Mesenchymal stem cell (in vitro differentiated cells and primary cell): ENCODE measurements at regions not wholly inside any gene's neighbourhood (a gene's known extent, or its start where the extent isn't known, plus 50 kb on each side); places are given as distances from the start of the nearest gene placed in this dataset.

Experiments used
- DNase-seq: peaks from one replicate; pipeline ENCODE4 v3.0.0-alpha.2; 2013
- H2AFZ ChIP-seq: one replicate; pipeline ENCODE4 v1.6.1; 2013; ENCODE audit warnings: low read depth, mild to moderate bottlenecking, control low read depth, inconsistent platforms, low read length, moderate library complexity
- H2AK5ac ChIP-seq: 2 replicates; pipeline ENCODE4 v1.6.1; 2013; ENCODE audit warnings: low read length, moderate library complexity, mild to moderate bottlenecking, inconsistent platforms; ENCODE audit not compliant: severe bottlenecking
- H2BK120ac ChIP-seq: one replicate; pipeline ENCODE4 v1.6.1; 2013; ENCODE audit warnings: low read depth, mild to moderate bottlenecking, inconsistent platforms, low read length, moderate library complexity
- H2BK12ac ChIP-seq, 2 experiments: one replicate each; pipeline ENCODE4 v1.6.1; 2013; ENCODE audit warnings: inconsistent platforms in 2 of 2, low read length in 2 of 2, mild to moderate bottlenecking in 2 of 2, moderate library complexity in 2 of 2, control low read depth in 1 of 2
- H2BK15ac ChIP-seq: one replicate; pipeline ENCODE4 v1.6.1; 2013; ENCODE audit warnings: mild to moderate bottlenecking, low read depth, inconsistent platforms; ENCODE audit not compliant: poor library complexity, severe bottlenecking
- H2BK5ac ChIP-seq: 2 replicates; pipeline ENCODE4 v1.6.1; 2013; ENCODE audit warnings: low read depth, mild to moderate bottlenecking, low read length, control low read depth, inconsistent platforms; ENCODE audit not compliant: poor library complexity, severe bottlenecking
- H3K14ac ChIP-seq, 2 experiments: one replicate each; pipeline ENCODE4 v1.6.1; 2013; ENCODE audit warnings: inconsistent platforms in 2 of 2, low read length in 2 of 2, control low read depth in 1 of 2, mild to moderate bottlenecking in 1 of 2, moderate library complexity in 1 of 2
- H3K18ac ChIP-seq, 2 experiments: one replicate each; pipeline ENCODE4 v1.6.1; 2013; ENCODE audit warnings: inconsistent platforms in 2 of 2, low read length in 2 of 2, control low read depth in 1 of 2, low read depth in 1 of 2, mild to moderate bottlenecking in 1 of 2
- H3K23ac ChIP-seq, 2 experiments: one replicate each; pipeline ENCODE4 v1.6.1; 2013; ENCODE audit warnings: inconsistent platforms in 2 of 2, low read length in 2 of 2, mild to moderate bottlenecking in 2 of 2, moderate library complexity in 2 of 2, control low read depth in 1 of 2
- H3K27ac ChIP-seq: 2 replicates; pipeline ENCODE4 v1.5.1; 2013; ENCODE audit warnings: mild to moderate bottlenecking, moderate library complexity, low read length, control low read depth, inconsistent platforms; ENCODE audit not compliant: poor library complexity, severe bottlenecking
- H3K27me3 ChIP-seq, 2 experiments: 2 replicates each; pipeline versions ENCODE4 v1.6.1 to v1.7.0; 2013; ENCODE audit warnings: low read length in 2 of 2, mild to moderate bottlenecking in 2 of 2, moderate library complexity in 2 of 2, control low read depth in 1 of 2, inconsistent platforms in 1 of 2; ENCODE audit not compliant: control insufficient read depth in 1 of 2, insufficient read depth in 1 of 2
- H3K36me3 ChIP-seq, 2 experiments: 2 replicates each; pipeline versions ENCODE4 v1.6.1 to v1.7.0; 2013; ENCODE audit warnings: low read length in 2 of 2, control low read depth in 1 of 2, inconsistent platforms in 1 of 2, low read depth in 1 of 2, mild to moderate bottlenecking in 1 of 2; ENCODE audit not compliant: insufficient read depth in 2 of 2, control insufficient read depth in 1 of 2
- H3K4ac ChIP-seq, 2 experiments: one replicate each; pipeline ENCODE4 v1.6.1; 2013; ENCODE audit warnings: inconsistent platforms in 2 of 2, low read length in 2 of 2, mild to moderate bottlenecking in 2 of 2, moderate library complexity in 2 of 2, control low read depth in 1 of 2, low read depth in 1 of 2
- H3K4me1 ChIP-seq: 2 replicates; pipeline ENCODE4 v1.6.1; 2013; ENCODE audit warnings: low read depth, low read length, control low read depth; ENCODE audit not compliant: control insufficient read depth, insufficient read depth
- H3K4me2 ChIP-seq: 2 replicates; pipeline ENCODE4 v1.6.1; 2013; ENCODE audit warnings: low read length, mild to moderate bottlenecking, inconsistent platforms; ENCODE audit not compliant: poor library complexity, severe bottlenecking
- H3K4me3 ChIP-seq, 2 experiments: 2 replicates each; pipeline versions ENCODE4 v1.5.1 to v1.7.0; 2013; ENCODE audit warnings: low read length in 2 of 2, mild to moderate bottlenecking in 2 of 2, control low read depth in 1 of 2, low read depth in 1 of 2; ENCODE audit not compliant: insufficient read depth in 1 of 2
- H3K79me1 ChIP-seq: replicated peaks from 2 replicates; pipeline ENCODE4 v1.6.1; 2013; ENCODE audit warnings: mild to moderate bottlenecking, control low read depth, low read length, inconsistent platforms; ENCODE audit not compliant: poor library complexity, severe bottlenecking
- H3K9ac ChIP-seq: 2 replicates; pipeline ENCODE4 v1.7.0; 2013; ENCODE audit warnings: mild to moderate bottlenecking, low read length, moderate library complexity
- H3K9me3 ChIP-seq: 2 replicates; pipeline ENCODE4 v1.7.0; 2013; ENCODE audit warnings: mild to moderate bottlenecking, low read length; ENCODE audit not compliant: control insufficient read depth
- H4K8ac ChIP-seq: one replicate; pipeline ENCODE4 v1.6.1; 2013; ENCODE audit warnings: inconsistent platforms, mild to moderate bottlenecking, low read length, moderate library complexity
- H4K91ac ChIP-seq: one replicate; pipeline ENCODE4 v1.6.1; 2013; ENCODE audit warnings: mild to moderate bottlenecking, low read length, inconsistent platforms
- WGBS: methylation state at CpG from one replicate; pipeline ENCODE4 v1.1.7; 2013; ENCODE audit warnings: mixed read lengths; 5-methylcytosine and 5-hydroxymethylcytosine counted together

- Histone ChIP-seq H3K4me3 (no peak overlapping the region), H3K23ac (no peak overlapping the region), H3K4me1 (no peaks in the 10 kb centered on the region), H4K91ac (no peak overlapping the region), H2BK5ac (no peak overlapping the region), H2BK12ac (no peak overlapping the region), H2BK15ac (no peak overlapping the region), H3K27ac (no peak overlapping the region), H3K4me2 (no peak overlapping the region), H3K9me3 (no peaks in the 10 kb centered on the region), H3K36me3 (no peaks in the 10 kb centered on the region), H4K8ac (no peak overlapping the region), H3K9ac (no peak overlapping the region), H2AK5ac (no peak overlapping the region), H3K18ac (no peak overlapping the region), H3K27me3 (no peaks in the 10 kb centered on the region), H2BK120ac (no peak overlapping the region), H3K4ac (no peak overlapping the region), H3K14ac (no peak overlapping the region), H3K79me1 (no peaks in the 10 kb centered on the region), H2AFZ (no peak overlapping the region)
- WGBS, result no CpG with 5 or more reads among the region's 3 CpGs
- DNase-seq, result no peak
These were observed 317.7 kb upstream of the ONECUT1 start for GRCh38 chr15:53107855-53108254.

DNA sequence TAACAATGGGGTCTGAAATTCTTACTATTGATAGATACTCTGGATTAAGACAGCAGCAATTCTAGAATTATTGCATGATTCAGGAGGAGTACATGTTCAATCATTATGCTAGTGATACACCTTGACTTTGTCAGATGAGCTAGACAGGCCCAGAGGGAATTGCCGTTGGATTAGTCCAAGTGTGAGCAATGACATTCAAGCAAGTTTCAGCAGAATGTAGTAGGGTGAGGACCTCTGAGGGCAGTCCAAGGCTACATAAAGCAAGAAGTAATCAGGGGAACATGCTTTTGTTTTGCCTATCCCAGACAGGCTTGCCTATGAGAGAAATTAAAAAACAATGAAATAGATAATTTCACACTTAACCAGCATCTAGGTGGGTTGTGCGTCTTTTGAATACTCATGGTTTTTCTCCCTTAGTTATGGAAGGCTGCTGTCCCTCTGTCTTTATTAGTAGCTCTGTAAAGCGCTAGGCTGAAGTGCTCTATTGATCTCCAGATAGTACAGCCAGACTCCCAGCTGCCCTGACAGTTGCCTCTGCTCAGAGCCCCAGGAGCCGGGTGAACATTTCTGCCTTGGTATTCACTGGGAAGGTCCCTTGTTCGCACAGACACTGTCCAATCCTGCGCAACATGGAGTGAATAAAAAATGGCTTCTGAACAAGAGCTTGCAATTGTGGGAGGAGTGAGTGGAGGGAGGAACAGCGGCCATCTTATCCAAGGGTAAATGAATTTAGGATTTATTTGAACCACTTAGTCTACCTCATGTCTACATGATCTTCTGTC, 316.6 kb upstream of the ONECUT1 start:
- Histone ChIP-seq H3K9me3 (no peaks in the 10 kb centered on the region), H4K8ac (no peak overlapping the region), H4K91ac (no peak overlapping the region), H3K4me3 (no peak overlapping the region), H3K14ac (no peak overlapping the region), H3K4me2 (no peak overlapping the region), H3K18ac (no peak overlapping the region), H2AFZ (no peak overlapping the region), H2AK5ac (no peak overlapping the region), H3K36me3 (no peaks in the 10 kb centered on the region), H3K79me1 (no peaks in the 10 kb centered on the region), H2BK12ac (no peak overlapping the region), H2BK15ac (no peak overlapping the region), H2BK120ac (no peak overlapping the region), H3K4ac (no peak overlapping the region), H3K23ac (no peak overlapping the region), H3K4me1 (no peaks in the 10 kb centered on the region), H2BK5ac (no peak overlapping the region), H3K9ac (no peak overlapping the region), H3K27me3 (no peaks in the 10 kb centered on the region), H3K27ac (no peak overlapping the region)
- no peak for DNase-seq
- 65% methylated on average over 7 of the region's 7 CpGs for WGBS

GRCh38 chr15:53102483-53102882, 312.3 kb upstream of the ONECUT1 start:
- no peak overlapping the region for H3K4ac ChIP-seq
- H3K36me3 ChIP-seq, result no peaks in the 10 kb centered on the region
- H3K79me1 ChIP-seq, result no peaks in the 10 kb centered on the region
- no peak overlapping the region for H2BK15ac ChIP-seq
- no peak overlapping the region for H3K14ac ChIP-seq
- no peak overlapping the region for H2BK120ac ChIP-seq
- H3K9ac ChIP-seq, result no peak overlapping the region
- H3K23ac ChIP-seq, result no peak overlapping the region
- 76% methylated on average over 1 of the region's 2 CpGs for WGBS
- no peaks in the 10 kb centered on the region for H3K27me3 ChIP-seq
- H3K4me3 ChIP-seq, result no peak overlapping the region
- no peak overlapping the region for H3K4me2 ChIP-seq
- H3K18ac ChIP-seq, result no peak overlapping the region
- H4K8ac ChIP-seq, result no peak overlapping the region
- H2AFZ ChIP-seq, result no peak overlapping the region
- H3K27ac ChIP-seq, result no peak overlapping the region
- H2AK5ac ChIP-seq, result no peak overlapping the region
- no peak overlapping the region for H2BK5ac ChIP-seq
- DNase-seq, result no peak
- H3K4me1 ChIP-seq, result no peaks in the 10 kb centered on the region
- no peak overlapping the region for H2BK12ac ChIP-seq
- H4K91ac ChIP-seq, result no peak overlapping the region
- peaks cover 11% of the 10 kb centered on the region for H3K9me3 ChIP-seq

DNA sequence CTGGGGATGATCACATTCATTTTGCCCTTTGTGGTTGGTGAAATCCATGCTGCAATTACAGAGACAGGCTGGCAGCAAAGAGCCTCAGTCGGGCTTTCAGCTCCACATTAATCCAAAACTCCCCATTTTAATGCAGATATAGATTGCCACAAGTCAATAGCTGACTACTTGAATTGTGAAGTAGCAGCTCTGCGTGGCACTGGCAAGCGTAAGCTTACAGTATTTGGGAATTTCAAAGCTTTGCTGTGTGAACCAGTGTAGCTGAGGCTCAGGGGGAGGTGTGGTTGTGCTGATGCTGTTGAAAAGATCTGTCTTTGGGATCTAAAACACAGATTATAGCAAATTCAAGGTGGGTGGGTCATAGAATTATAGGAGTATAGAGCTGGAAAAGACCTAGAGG, 290.3 kb upstream of the ONECUT1 start:
- no peak for DNase-seq
- Histone ChIP-seq H3K9ac (no peak overlapping the region), H2BK12ac (no peak overlapping the region), H2BK15ac (no peak overlapping the region), H3K4me1 (no peaks in the 10 kb centered on the region), H2AFZ (no peak overlapping the region), H3K4me3 (no peak overlapping the region), H2BK5ac (no peak overlapping the region), H2BK120ac (no peak overlapping the region), H3K14ac (no peak overlapping the region), H3K27me3 (no peaks in the 10 kb centered on the region), H3K36me3 (no peaks in the 10 kb centered on the region), H3K18ac (no peak overlapping the region), H3K4me2 (no peak overlapping the region), H3K4ac (no peak overlapping the region), H4K8ac (no peak overlapping the region), H3K27ac (no peak overlapping the region), H4K91ac (no peak overlapping the region), H2AK5ac (no peak overlapping the region), H3K79me1 (no peaks in the 10 kb centered on the region), H3K23ac (no peak overlapping the region), H3K9me3 (no peaks in the 10 kb centered on the region)
- 40% methylated on average over 3 of the region's 3 CpGs for WGBS
